ENCODE measurements at regions not wholly inside any gene's neighbourhood (a gene's known extent, or its start where the extent isn't known, plus 50 kb on each side); places are given as distances from the start of the nearest gene placed in this dataset.

DNA sequence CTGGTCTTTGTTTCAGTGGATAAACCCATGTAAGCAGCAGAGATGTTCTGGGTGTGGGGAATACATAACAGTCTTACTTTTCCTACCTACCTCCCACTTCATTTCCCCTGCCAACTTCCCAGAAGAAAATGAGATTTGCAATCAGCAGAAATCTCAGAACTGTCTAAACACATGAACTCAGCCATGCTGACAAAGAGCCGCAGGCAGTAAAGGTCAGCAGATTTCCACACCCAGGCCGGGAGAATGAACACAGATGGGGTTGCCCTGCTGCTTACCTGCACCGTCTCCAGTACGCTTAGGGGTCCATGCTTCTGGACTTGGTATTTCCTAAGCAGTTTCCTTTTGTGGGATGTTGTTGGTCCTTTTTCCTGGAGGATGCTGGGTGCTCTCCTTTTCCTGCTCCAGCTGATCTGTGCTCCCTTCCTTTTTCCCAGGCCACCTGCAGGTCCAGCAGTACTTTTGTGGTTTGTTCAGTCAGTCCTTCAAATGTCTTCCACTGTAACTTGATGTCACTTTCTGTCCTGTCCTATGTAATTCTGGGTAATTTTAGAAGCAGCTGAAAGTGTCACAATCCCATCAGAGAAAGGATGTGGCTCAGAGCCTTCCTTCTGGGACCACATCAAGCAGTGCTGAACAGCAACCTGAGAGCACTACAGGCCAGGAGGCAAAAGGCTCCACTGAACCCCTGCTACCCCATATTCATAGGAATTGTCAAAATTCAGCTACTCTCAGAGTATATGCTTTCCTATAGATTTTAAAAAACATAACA lies 129.0 kb downstream of the CEP57L1 start:
- H3K27me3 ChIP-seq (ENCODE audit: low read depth, low read length) = no peaks in the 10 kb centered on the region
- H3K36me3 ChIP-seq (ENCODE audit: control insufficient read depth in 1 of 2, insufficient read depth in 2 of 2, low read length in 2 of 2) = no peaks in the 10 kb centered on the region
- no peak overlapping the region for H3K27ac ChIP-seq (ENCODE audit: low read length)
- H3K9me3 ChIP-seq (ENCODE audit: control insufficient read depth in 1 of 2, low read length in 2 of 2) = no peaks in the 10 kb centered on the region
- no peaks in the 10 kb centered on the region for H3K4me1 ChIP-seq (ENCODE audit: control insufficient read depth in 1 of 2, insufficient read depth in 2 of 2, low read length in 2 of 2)
- no peak overlapping the region for H3K4me3 ChIP-seq (ENCODE audit: low read depth in 1 of 2, low read length in 2 of 2)

DNA sequence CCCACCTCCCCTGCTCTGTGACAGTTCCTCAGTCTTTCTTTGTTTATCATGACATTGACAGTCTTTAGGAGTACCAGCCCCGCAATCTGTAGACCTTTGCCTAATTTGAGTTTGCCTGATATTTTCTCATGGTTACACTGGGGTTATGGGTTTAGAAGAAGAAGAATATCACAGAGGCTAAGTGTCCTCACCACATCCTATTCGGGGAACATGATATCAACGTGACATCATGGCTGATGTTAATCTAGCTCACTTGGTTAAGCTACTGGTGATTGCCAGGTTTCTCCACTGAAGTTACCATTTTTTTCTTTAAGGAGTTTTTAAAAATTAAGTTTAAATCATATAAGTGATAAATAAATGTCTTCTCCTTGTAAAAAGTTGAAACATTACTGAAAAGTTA lies 127.5 kb downstream of the CEP57L1 start:
- H3K4me3 ChIP-seq (ENCODE audit: low read depth in 1 of 2, low read length in 2 of 2) = no peak overlapping the region
- no peaks in the 10 kb centered on the region for H3K9me3 ChIP-seq (ENCODE audit: control insufficient read depth in 1 of 2, low read length in 2 of 2)
- no peaks in the 10 kb centered on the region for H3K36me3 ChIP-seq (ENCODE audit: control insufficient read depth in 1 of 2, insufficient read depth in 2 of 2, low read length in 2 of 2)
- H3K27me3 ChIP-seq (ENCODE audit: low read depth, low read length) = no peaks in the 10 kb centered on the region
- no peak overlapping the region for H3K27ac ChIP-seq (ENCODE audit: low read length)
- H3K4me1 ChIP-seq (ENCODE audit: control insufficient read depth in 1 of 2, insufficient read depth in 2 of 2, low read length in 2 of 2) = no peaks in the 10 kb centered on the region

DNA sequence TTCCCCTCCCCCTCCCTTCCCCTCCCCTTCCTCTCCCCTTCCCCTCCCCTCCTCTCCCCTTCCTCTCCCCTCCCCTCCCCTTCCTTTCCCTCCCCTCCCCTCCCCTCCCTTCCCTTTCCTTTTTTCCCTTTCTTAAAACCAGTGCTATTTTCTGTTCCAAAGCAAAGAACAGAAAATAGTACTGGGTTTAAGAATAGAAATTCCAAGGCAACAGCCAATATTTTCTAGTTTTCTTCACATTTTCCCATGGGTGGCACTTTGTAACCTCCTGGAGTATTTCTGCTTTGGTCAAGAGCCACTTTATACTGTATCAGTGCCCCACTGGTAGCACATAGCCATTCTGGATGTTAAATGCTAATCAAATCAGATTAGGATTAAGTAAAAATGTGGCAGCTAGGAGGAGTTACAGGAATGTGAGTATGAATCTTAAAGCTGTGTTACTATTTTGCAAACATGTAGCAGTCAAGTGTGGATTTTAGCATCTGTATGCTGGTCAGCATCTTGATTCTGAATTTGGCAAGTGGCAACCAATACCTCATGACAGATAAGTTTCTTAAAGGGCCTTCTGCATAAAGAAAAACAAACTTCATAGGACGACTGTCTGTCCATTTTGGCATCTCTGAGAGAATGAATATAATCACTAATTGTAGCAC lies 126.4 kb downstream of the CEP57L1 start:
- H3K36me3 ChIP-seq (ENCODE audit: control insufficient read depth in 1 of 2, insufficient read depth in 2 of 2, low read length in 2 of 2) = no peaks in the 10 kb centered on the region
- H3K4me3 ChIP-seq (ENCODE audit: low read depth in 1 of 2, low read length in 2 of 2) = no peak overlapping the region
- H3K27me3 ChIP-seq (ENCODE audit: low read depth, low read length) = no peaks in the 10 kb centered on the region
- H3K27ac ChIP-seq (ENCODE audit: low read length) = no peak overlapping the region
- no peaks in the 10 kb centered on the region for H3K9me3 ChIP-seq (ENCODE audit: control insufficient read depth in 1 of 2, low read length in 2 of 2)
- no peaks in the 10 kb centered on the region for H3K4me1 ChIP-seq (ENCODE audit: control insufficient read depth in 1 of 2, insufficient read depth in 2 of 2, low read length in 2 of 2)
